GM12892 (cell line): ENCODE measurements at regions not wholly inside any gene's neighbourhood (a gene's known extent, or its start where the extent isn't known, plus 50 kb on each side); places are given as distances from the start of the nearest gene placed in this dataset.

Source experiments
- POLR2A ChIP-seq: IDR thresholded peaks from 2 replicates; pipeline ENCODE4 v1.6.1; 2011; ENCODE audit warnings: low read depth, low read length, control low read depth
- TAF1 ChIP-seq: IDR thresholded peaks from 2 replicates; pipeline ENCODE4 v1.6.1; 2011; ENCODE audit warnings: low read depth, mild to moderate bottlenecking, control low read depth, low read length, borderline replicate concordance

- TF ChIP-seq TAF1 (no peak), POLR2A (no peak)
Observed at GRCh38 chr12:59484575-59484974, 111.3 kb upstream of the SLC16A7 start.
